ENCODE measurements at regions not wholly inside any gene's neighbourhood (a gene's known extent, or its start where the extent isn't known, plus 50 kb on each side); places are given as distances from the start of the nearest gene placed in this dataset.

DNA sequence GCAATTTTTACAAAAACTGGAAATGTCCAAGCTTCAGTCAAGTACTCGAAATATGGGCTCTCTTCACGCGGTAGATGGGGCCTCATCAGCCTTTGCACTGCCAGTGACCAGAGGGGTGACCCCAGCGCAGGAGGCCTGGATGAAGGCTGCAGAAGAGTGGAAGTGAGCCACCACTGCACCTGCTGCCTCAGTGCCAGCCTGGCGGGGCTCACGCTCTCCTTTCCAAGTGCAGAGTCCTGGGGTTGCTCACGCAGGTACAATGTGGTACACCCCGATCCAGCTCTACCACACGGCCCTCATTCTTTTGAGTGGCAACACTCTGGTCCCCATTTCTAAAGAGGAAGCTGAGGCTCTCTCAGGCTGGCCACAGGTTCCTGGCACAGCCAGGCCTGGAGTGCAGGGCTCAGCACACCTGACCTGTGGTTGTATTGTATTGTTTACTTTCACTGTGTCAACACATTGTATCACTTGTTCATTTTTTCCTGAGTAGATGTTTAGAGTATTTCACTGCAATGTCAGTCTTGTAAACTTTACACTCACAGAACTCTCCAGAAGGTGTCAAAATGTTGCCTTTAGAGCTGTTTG is 97.3 kb upstream of the SOX1 start:
- Histone ChIP-seq H3K36me3 (ENCODE audit: control insufficient read depth in 4 of 4, insufficient read depth in 3 of 4, low read depth in 1 of 4, low read length in 3 of 4) (no peaks in the 10 kb centered on the region), H3K27me3 (ENCODE audit: control insufficient read depth in 4 of 4, insufficient read depth in 4 of 4, low read length in 3 of 4) (peaks cover 0 to 11% (median 2%) of the 10 kb centered on the region in 4 donors), H3K4me3 (ENCODE audit: low read depth in 1 of 3, low read length in 3 of 3) (no peak overlapping the region), H3K9ac (ENCODE audit: low read depth in 1 of 2, low read length in 2 of 2) (no peak overlapping the region), H3K4me1 (ENCODE audit: control insufficient read depth in 4 of 4, insufficient read depth in 4 of 4, low read length in 3 of 4) (no peaks in the 10 kb centered on the region), H3K27ac (ENCODE audit: low read depth in 1 of 2, low read length in 2 of 2) (no peak overlapping the region), H3K9me3 (ENCODE audit: control insufficient read depth in 4 of 4, low read length in 3 of 4) (peaks cover 0 to 2% (median 0%) of the 10 kb centered on the region in 4 donors)
- TF ChIP-seq NR2F2 (IDR thresholded peaks at IDR 0.05) (no peak), YY1 (IDR thresholded peaks at IDR 0.05) (no peak), RXRA (IDR thresholded peaks at IDR 0.05) (no peak), RAD21 (IDR thresholded peaks at IDR 0.05) (no peak), MAX (IDR thresholded peaks at IDR 0.05) (no peak), HNF4G (IDR thresholded peaks at IDR 0.05) (no peak), FOXA2 (IDR thresholded peaks at IDR 0.05) (no peak), EGR1 (IDR thresholded peaks at IDR 0.05; ENCODE audit: low read depth in 2 of 2) (no peak), TAF1 (conservative IDR thresholded peaks at IDR 0.05) (no peak), FOXA1 (IDR thresholded peaks at IDR 0.05) (no peak), SP1 (IDR thresholded peaks at IDR 0.05) (no peak)
- DNase-seq (ENCODE audit: low spot score): no peak
- 91% methylated on average over 9 of the region's 9 CpGs for WGBS

GRCh38 chr13:111970494-111971141 is 96.3 kb upstream of the SOX1 start:
- H3K9ac ChIP-seq (ENCODE audit: low read depth in 1 of 2, low read length in 2 of 2): no peak overlapping the region
- TF ChIP-seq JUND (IDR thresholded peaks at IDR 0.05) (no peak), REST (IDR thresholded peaks at IDR 0.05) (no peak), RXRA (IDR thresholded peaks at IDR 0.05) (no peak), HNF4G (IDR thresholded peaks at IDR 0.05) (no peak), FOXA1 (IDR thresholded peaks at IDR 0.05) (no peak), RAD21 (IDR thresholded peaks at IDR 0.05) (no peak), FOXA2 (IDR thresholded peaks at IDR 0.05) (no peak), MAX (IDR thresholded peaks at IDR 0.05) (no peak), TAF1 (conservative IDR thresholded peaks at IDR 0.05) (no peak), HNF4A (conservative IDR thresholded peaks at IDR 0.05) (no peak), GABPA (IDR thresholded peaks at IDR 0.05 in 1 of 2, conservative IDR thresholded peaks at IDR 0.05 in 1 of 2) (no peak), SP1 (IDR thresholded peaks at IDR 0.05) (no peak), YY1 (IDR thresholded peaks at IDR 0.05) (no peak)
- TF ChIP-seq, protein P1, sequence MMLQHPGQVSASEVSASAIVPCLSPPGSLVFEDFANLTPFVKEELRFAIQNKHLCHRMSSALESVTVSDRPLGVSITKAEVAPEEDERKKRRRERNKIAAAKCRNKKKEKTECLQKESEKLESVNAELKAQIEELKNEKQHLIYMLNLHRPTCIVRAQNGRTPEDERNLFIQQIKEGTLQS (IDR thresholded peaks at IDR 0.05): no peak
- TF ChIP-seq, protein P2, sequence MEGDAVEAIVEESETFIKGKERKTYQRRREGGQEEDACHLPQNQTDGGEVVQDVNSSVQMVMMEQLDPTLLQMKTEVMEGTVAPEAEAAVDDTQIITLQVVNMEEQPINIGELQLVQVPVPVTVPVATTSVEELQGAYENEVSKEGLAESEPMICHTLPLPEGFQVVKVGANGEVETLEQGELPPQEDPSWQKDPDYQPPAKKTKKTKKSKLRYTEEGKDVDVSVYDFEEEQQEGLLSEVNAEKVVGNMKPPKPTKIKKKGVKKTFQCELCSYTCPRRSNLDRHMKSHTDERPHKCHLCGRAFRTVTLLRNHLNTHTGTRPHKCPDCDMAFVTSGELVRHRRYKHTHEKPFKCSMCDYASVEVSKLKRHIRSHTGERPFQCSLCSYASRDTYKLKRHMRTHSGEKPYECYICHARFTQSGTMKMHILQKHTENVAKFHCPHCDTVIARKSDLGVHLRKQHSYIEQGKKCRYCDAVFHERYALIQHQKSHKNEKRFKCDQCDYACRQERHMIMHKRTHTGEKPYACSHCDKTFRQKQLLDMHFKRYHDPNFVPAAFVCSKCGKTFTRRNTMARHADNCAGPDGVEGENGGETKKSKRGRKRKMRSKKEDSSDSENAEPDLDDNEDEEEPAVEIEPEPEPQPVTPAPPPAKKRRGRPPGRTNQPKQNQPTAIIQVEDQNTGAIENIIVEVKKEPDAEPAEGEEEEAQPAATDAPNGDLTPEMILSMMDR (IDR thresholded peaks at IDR 0.05; ENCODE audit: low read depth, low read length, missing input control): no peak
- H3K36me3 ChIP-seq (ENCODE audit: control insufficient read depth in 4 of 4, insufficient read depth in 3 of 4, low read depth in 1 of 4, low read length in 3 of 4): no peaks in the 10 kb centered on the region
- H3K9me3 ChIP-seq (ENCODE audit: control insufficient read depth in 4 of 4, low read length in 3 of 4): peaks cover 0 to 2% (median 0%) of the 10 kb centered on the region in 4 donors
- H3K4me3 ChIP-seq (ENCODE audit: low read depth in 1 of 3, low read length in 3 of 3): no peak overlapping the region
- no peaks in the 10 kb centered on the region for H3K4me1 ChIP-seq (ENCODE audit: control insufficient read depth in 4 of 4, insufficient read depth in 4 of 4, low read length in 3 of 4)
- H3K27me3 ChIP-seq (ENCODE audit: control insufficient read depth in 4 of 4, insufficient read depth in 4 of 4, low read length in 3 of 4): peaks cover 0 to 11% (median 2%) of the 10 kb centered on the region in 4 donors
- 73% methylated on average over 18 of the region's 18 CpGs for WGBS
- no peak overlapping the region for H3K27ac ChIP-seq (ENCODE audit: low read depth in 1 of 2, low read length in 2 of 2)
- DNase-seq (ENCODE audit: low spot score): no peak

All from liver (tissue), 8 donors.